Activated CD4-positive, alpha-beta memory T cell treated with anti-CD3 and anti-CD28 coated beads, Interleukin-2, amount 10 ng/mL, durations not matched to agents 7 days and 5 days (primary cell): ENCODE measurements at regions not wholly inside any gene's neighbourhood (a gene's known extent, or its start where the extent isn't known, plus 50 kb on each side); places are given as distances from the start of the nearest gene placed in this dataset.

ENCODE experiments used
- CTCF ChIA-PET: fragments of 350-600 bp; sonication (Branson Sonifier 250); formaldehyde crosslinking; loops from one replicate; lab custom pipeline; 2021; ENCODE audit warnings: antibody characterized with exemption, inconsistent platforms; lab: Charles Lee
- POLR2A ChIA-PET: fragments of 350-600 bp; sonication (Branson Sonifier 250); formaldehyde crosslinking; loops from one replicate; lab custom pipeline; 2021; ENCODE audit warnings: antibody characterized with exemption; lab: Charles Lee
- DNase-seq: peaks from one replicate; pipeline ENCODE4 v3.0.0-alpha.2; 2020
- H3K27ac Mint-ChIP-seq: one replicate; pipeline ENCODE4 v1.8.0; 2021; ENCODE audit warnings: mild to moderate bottlenecking, mixed read lengths
- H3K27me3 Mint-ChIP-seq: one replicate; pipeline ENCODE4 v1.8.0; 2021; ENCODE audit warnings: mixed read lengths
- H3K36me3 Mint-ChIP-seq: one replicate; pipeline ENCODE4 v1.8.0; 2021; ENCODE audit warnings: low read depth, mixed read lengths
- H3K4me1 Mint-ChIP-seq: one replicate; pipeline ENCODE4 v1.8.0; 2021; ENCODE audit warnings: mixed read lengths
- H3K4me3 Mint-ChIP-seq: one replicate; pipeline ENCODE4 v1.8.0; 2021; ENCODE audit warnings: mild to moderate bottlenecking, mixed read lengths
- H3K9me3 Mint-ChIP-seq: one replicate; pipeline ENCODE4 v1.8.0; 2021; ENCODE audit warnings: mixed read lengths

GRCh38 chr18:61738042-61738441 lies 154.8 kb downstream of the RNF152 start:
- Mint-ChIP-seq H3K36me3 (no peaks in the 10 kb centered on the region), H3K4me3 (no peak overlapping the region), H3K27ac (no peak overlapping the region), H3K4me1 (no peaks in the 10 kb centered on the region), H3K27me3 (no peaks in the 10 kb centered on the region), H3K9me3 (no peaks in the 10 kb centered on the region)
- ChIA-PET CTCF (no interaction called here), POLR2A (no interaction called here)
- DNase-seq: no peak

DNA sequence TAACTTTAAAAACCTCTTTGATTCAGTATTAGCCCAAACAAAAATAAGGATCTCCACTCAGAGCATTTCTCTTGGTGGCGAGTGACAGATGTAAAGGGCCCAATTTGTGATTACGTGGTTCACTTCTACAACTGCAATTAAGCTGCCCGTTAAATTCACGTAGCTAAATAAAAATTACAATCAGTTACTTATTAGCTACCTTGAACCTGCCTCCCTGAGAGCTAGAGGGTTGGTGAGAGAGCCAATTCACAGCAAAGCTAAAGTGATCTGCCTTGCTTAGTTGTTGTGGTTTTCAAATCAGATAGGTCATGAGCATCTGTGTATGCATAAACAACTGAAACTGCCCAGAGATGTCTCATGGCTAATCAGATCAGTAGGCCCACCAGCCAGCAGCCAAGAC lies 156.7 kb downstream of the RNF152 start:
- Mint-ChIP-seq H3K4me1 (no peaks in the 10 kb centered on the region), H3K4me3 (no peak overlapping the region), H3K9me3 (no peaks in the 10 kb centered on the region), H3K27ac (no peak overlapping the region), H3K27me3 (no peaks in the 10 kb centered on the region), H3K36me3 (no peaks in the 10 kb centered on the region)
- CTCF ChIA-PET: no interaction called here
- DNase-seq: no peak
- POLR2A ChIA-PET: no interaction called here

DNA sequence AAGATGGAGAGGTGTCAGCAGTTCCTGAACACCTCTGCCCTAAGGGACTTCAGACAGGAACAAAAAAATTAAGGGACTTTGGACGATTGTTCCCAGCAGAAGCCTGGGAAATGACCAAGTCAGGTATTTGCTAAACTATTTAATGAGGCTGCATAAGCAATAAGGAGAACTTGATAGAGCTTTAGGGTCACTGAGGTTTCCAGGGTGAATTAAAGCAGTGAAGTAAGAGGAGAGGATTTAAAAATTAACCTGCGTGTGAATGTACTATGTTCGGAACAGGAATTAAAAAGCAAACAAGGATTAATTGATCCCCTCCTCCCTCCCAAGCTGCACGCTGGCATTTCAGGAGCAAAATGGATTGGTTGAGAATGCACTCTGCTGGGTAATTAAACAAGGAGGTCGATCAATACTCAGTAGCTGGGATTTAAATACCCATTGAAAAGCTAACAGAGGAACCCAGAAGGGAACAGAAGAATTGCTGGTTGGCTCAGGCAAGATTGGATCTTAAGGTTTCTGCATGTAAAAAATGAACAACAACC lies 157.2 kb downstream of the RNF152 start:
- no peak for DNase-seq
- Mint-ChIP-seq H3K36me3 (no peaks in the 10 kb centered on the region), H3K4me3 (no peak overlapping the region), H3K9me3 (no peaks in the 10 kb centered on the region), H3K4me1 (no peaks in the 10 kb centered on the region), H3K27ac (no peak overlapping the region), H3K27me3 (no peaks in the 10 kb centered on the region)
- POLR2A ChIA-PET: no interaction called here
- CTCF ChIA-PET: no interaction called here

DNA sequence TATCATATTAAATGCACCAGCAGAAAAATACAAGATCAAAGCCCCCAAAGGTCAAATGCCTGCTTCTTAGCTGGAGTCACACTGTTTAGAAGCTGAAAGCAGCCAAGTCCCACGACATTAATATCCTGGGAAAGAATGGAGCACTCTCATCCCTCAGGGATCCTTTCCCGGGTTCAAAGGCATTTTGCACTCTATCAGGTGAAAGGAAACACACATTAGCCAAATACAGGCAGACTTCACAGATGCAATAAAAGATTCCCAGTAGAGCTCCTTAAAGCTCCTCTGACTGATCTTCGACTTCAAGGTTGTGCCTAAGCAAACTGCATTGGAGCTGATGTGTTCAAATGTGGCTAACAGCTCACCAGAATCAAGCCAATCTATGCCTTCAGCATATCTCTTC lies 158.4 kb downstream of the RNF152 start:
- DNase-seq: no peak
- Mint-ChIP-seq H3K4me3 (no peak overlapping the region), H3K27me3 (no peaks in the 10 kb centered on the region), H3K4me1 (no peaks in the 10 kb centered on the region), H3K9me3 (no peaks in the 10 kb centered on the region), H3K36me3 (no peaks in the 10 kb centered on the region), H3K27ac (no peak overlapping the region)
- POLR2A ChIA-PET: no interaction called here
- CTCF ChIA-PET: no interaction called here

GRCh38 chr18:61732854-61733253 lies 160.0 kb downstream of the RNF152 start:
- DNase-seq: no peak
- no peak overlapping the region for H3K27ac Mint-ChIP-seq
- ChIA-PET POLR2A (no interaction called here), CTCF (no interaction called here)
- H3K4me1 Mint-ChIP-seq: no peaks in the 10 kb centered on the region
- H3K9me3 Mint-ChIP-seq: no peaks in the 10 kb centered on the region
- no peaks in the 10 kb centered on the region for H3K27me3 Mint-ChIP-seq
- no peaks in the 10 kb centered on the region for H3K36me3 Mint-ChIP-seq
- H3K4me3 Mint-ChIP-seq: no peak overlapping the region

- no peak overlapping the region for H3K27ac Mint-ChIP-seq
- H3K4me1 Mint-ChIP-seq: no peaks in the 10 kb centered on the region
- H3K9me3 Mint-ChIP-seq: no peaks in the 10 kb centered on the region
- H3K4me3 Mint-ChIP-seq: no peak overlapping the region
- peaks cover 2% of the 10 kb centered on the region for H3K27me3 Mint-ChIP-seq
- CTCF ChIA-PET: no interaction called here
- no peak for DNase-seq
- H3K36me3 Mint-ChIP-seq: no peaks in the 10 kb centered on the region
- POLR2A ChIA-PET: no interaction called here
Observed at GRCh38 chr18:61731693-61732376, 161.0 kb downstream of the RNF152 start.

- DNase-seq: no peak
- POLR2A ChIA-PET: no interaction called here
- Mint-ChIP-seq H3K4me3 (no peak overlapping the region), H3K27ac (no peak overlapping the region), H3K9me3 (no peaks in the 10 kb centered on the region), H3K4me1 (no peaks in the 10 kb centered on the region), H3K36me3 (no peaks in the 10 kb centered on the region), H3K27me3 (peaks cover 2% of the 10 kb centered on the region)
- CTCF ChIA-PET: no interaction called here
Observed at GRCh38 chr18:61731178-61731577, 161.6 kb downstream of the RNF152 start.

DNA sequence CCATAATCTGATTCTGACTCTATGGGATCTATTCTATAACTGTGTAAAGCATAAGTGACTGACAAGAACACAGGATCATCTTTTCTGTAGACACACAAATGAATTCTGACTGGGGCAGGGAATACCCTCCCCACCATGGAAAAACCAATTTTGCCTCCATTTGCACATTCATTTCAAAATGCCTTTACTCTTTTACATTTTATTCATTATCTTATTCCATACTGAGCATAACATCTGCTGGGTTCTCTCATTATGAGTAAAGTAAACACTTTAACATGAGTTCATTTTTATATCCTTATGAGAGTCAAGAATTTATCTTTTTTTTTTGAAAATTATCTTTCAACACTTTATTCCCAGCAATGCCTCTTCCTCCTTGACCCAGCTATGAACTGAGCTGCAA lies 163.5 kb downstream of the RNF152 start:
- Mint-ChIP-seq H3K9me3 (no peaks in the 10 kb centered on the region), H3K36me3 (no peaks in the 10 kb centered on the region), H3K4me3 (no peak overlapping the region), H3K27ac (no peak overlapping the region), H3K4me1 (no peaks in the 10 kb centered on the region), H3K27me3 (peaks cover 2% of the 10 kb centered on the region)
- CTCF ChIA-PET: no interaction called here
- no peak for DNase-seq
- POLR2A ChIA-PET: no interaction called here

- CTCF ChIA-PET: no interaction called here
- Mint-ChIP-seq H3K9me3 (no peaks in the 10 kb centered on the region), H3K4me3 (no peak overlapping the region), H3K36me3 (no peaks in the 10 kb centered on the region), H3K27me3 (peaks cover 2% of the 10 kb centered on the region), H3K4me1 (no peaks in the 10 kb centered on the region), H3K27ac (no peak overlapping the region)
- no peak for DNase-seq
- POLR2A ChIA-PET: no interaction called here
Observed at GRCh38 chr18:61727241-61728193, 165.3 kb downstream of the RNF152 start.

GRCh38 chr18:61724532-61724931 lies 168.3 kb downstream of the RNF152 start:
- Mint-ChIP-seq H3K27me3 (peaks cover 2% of the 10 kb centered on the region), H3K4me3 (no peak overlapping the region), H3K4me1 (no peaks in the 10 kb centered on the region), H3K27ac (no peak overlapping the region), H3K9me3 (no peaks in the 10 kb centered on the region), H3K36me3 (no peaks in the 10 kb centered on the region)
- ChIA-PET CTCF (no interaction called here), POLR2A (no interaction called here)
- DNase-seq: no peak

- Mint-ChIP-seq H3K27me3 (no peaks in the 10 kb centered on the region), H3K4me1 (no peaks in the 10 kb centered on the region), H3K27ac (no peak overlapping the region), H3K4me3 (no peak overlapping the region), H3K9me3 (no peaks in the 10 kb centered on the region), H3K36me3 (no peaks in the 10 kb centered on the region)
- DNase-seq: no peak
- ChIA-PET POLR2A (no interaction called here), CTCF (no interaction called here)
Observed at GRCh38 chr18:61722247-61722646, 170.6 kb downstream of the RNF152 start.

GRCh38 chr18:61720496-61720895 lies 172.3 kb downstream of the RNF152 start:
- H3K4me1 Mint-ChIP-seq: no peaks in the 10 kb centered on the region
- no peaks in the 10 kb centered on the region for H3K27me3 Mint-ChIP-seq
- H3K4me3 Mint-ChIP-seq: no peak overlapping the region
- no peak for DNase-seq
- POLR2A ChIA-PET: no interaction called here
- H3K9me3 Mint-ChIP-seq: no peaks in the 10 kb centered on the region
- CTCF ChIA-PET: no interaction called here
- H3K36me3 Mint-ChIP-seq: no peaks in the 10 kb centered on the region
- no peak overlapping the region for H3K27ac Mint-ChIP-seq

- Mint-ChIP-seq H3K4me1 (no peaks in the 10 kb centered on the region), H3K27ac (no peak overlapping the region), H3K4me3 (no peak overlapping the region), H3K27me3 (no peaks in the 10 kb centered on the region), H3K9me3 (no peaks in the 10 kb centered on the region), H3K36me3 (no peaks in the 10 kb centered on the region)
- CTCF ChIA-PET: no interaction called here
- POLR2A ChIA-PET: no interaction called here
- DNase-seq: no peak
Observed at GRCh38 chr18:61719671-61720070, 173.1 kb downstream of the RNF152 start.
